ENCODE measurements at regions not wholly inside any gene's neighbourhood (a gene's known extent, or its start where the extent isn't known, plus 50 kb on each side); places are given as distances from the start of the nearest gene placed in this dataset.

DNA sequence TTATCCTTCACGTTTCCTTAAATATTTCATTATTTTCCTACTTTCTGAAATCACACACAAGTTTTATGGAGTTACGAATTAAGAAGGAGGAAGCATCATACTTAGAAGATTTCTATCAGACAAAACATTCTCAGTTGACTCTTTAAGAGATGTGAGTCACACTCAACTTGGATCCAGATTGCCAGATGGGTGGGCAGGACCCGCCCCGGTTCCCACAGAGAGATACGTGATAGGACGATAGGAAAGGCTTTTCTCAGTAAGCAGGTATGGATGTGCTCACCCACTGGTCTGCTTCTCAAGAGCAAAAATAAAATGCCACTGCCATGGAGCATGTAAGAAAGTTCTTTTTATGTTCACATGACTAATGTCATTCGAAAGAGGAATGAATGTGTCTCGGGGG is 392.6 kb downstream of the MRPL39 start:
- TF ChIP-seq, protein P1, sequence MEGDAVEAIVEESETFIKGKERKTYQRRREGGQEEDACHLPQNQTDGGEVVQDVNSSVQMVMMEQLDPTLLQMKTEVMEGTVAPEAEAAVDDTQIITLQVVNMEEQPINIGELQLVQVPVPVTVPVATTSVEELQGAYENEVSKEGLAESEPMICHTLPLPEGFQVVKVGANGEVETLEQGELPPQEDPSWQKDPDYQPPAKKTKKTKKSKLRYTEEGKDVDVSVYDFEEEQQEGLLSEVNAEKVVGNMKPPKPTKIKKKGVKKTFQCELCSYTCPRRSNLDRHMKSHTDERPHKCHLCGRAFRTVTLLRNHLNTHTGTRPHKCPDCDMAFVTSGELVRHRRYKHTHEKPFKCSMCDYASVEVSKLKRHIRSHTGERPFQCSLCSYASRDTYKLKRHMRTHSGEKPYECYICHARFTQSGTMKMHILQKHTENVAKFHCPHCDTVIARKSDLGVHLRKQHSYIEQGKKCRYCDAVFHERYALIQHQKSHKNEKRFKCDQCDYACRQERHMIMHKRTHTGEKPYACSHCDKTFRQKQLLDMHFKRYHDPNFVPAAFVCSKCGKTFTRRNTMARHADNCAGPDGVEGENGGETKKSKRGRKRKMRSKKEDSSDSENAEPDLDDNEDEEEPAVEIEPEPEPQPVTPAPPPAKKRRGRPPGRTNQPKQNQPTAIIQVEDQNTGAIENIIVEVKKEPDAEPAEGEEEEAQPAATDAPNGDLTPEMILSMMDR (IDR thresholded peaks at IDR 0.05) = no peak
- TF ChIP-seq EZH2 (IDR thresholded peaks at IDR 0.05; ENCODE audit: borderline replicate concordance, insufficient read depth, low read depth, low read length, poor library complexity, severe bottlenecking) = no peak

Data from B cell (primary cell).